ENCODE measurements at regions not wholly inside any gene's neighbourhood (a gene's known extent, or its start where the extent isn't known, plus 50 kb on each side); places are given as distances from the start of the nearest gene placed in this dataset.

GRCh38 chr6:12224251-12224650 lies 65.9 kb upstream of the EDN1 start:
- no peaks in the 10 kb centered on the region for H4K20me1 ChIP-seq (ENCODE audit: control insufficient read depth, extremely low read depth, insufficient read depth, low read length)
- H3K9me3 ChIP-seq (ENCODE audit: control insufficient read depth, insufficient read depth, low read depth, low read length), result no peaks in the 10 kb centered on the region

GRCh38 chr6:12228447-12229146 lies 61.6 kb upstream of the EDN1 start:
- no peak overlapping the region for H3K27ac ChIP-seq (ENCODE audit: insufficient read depth, low read length)
- no peak overlapping the region for H3K4me3 ChIP-seq (replicated peaks in 1 of 4; ENCODE audit: control extremely low read depth in 1 of 4, insufficient read depth in 1 of 4, low read depth in 3 of 4, low read length in 4 of 4)
- no peak overlapping the region for H2AFZ ChIP-seq (ENCODE audit: low read length)
- no peaks in the 10 kb centered on the region for H3K27me3 ChIP-seq (ENCODE audit: control insufficient read depth, insufficient read depth, low read length)
- TF ChIP-seq CTCF (conservative IDR thresholded peaks at IDR 0.05 in 1 of 2, IDR thresholded peaks at IDR 0.05 in 1 of 2; ENCODE audit: low read depth in 1 of 2, low read length in 2 of 2), result no peak
- TF ChIP-seq EZH2 (IDR thresholded peaks at IDR 0.05; ENCODE audit: low read length, missing control alignments), result no peak
- no peaks in the 10 kb centered on the region for H3K36me3 ChIP-seq (ENCODE audit: control insufficient read depth, insufficient read depth, low read length)
- H3K79me2 ChIP-seq (ENCODE audit: control insufficient read depth, insufficient read depth, low read length), result no peaks in the 10 kb centered on the region
- H3K9me3 ChIP-seq (ENCODE audit: control insufficient read depth, insufficient read depth, low read depth, low read length), result no peaks in the 10 kb centered on the region
- H3K9ac ChIP-seq (ENCODE audit: insufficient read depth, low read length), result no peak overlapping the region
- no peaks in the 10 kb centered on the region for H4K20me1 ChIP-seq (ENCODE audit: control insufficient read depth, extremely low read depth, insufficient read depth, low read length)
- no peak overlapping the region for H3K4me2 ChIP-seq (ENCODE audit: extremely low read depth, insufficient read depth, low read length)
- no peak for DNase-seq (ENCODE audit: low read depth in 2 of 2)
- H3K4me1 ChIP-seq (ENCODE audit: control insufficient read depth, extremely low read depth, insufficient read depth, low read length), result peaks cover 2% of the 10 kb centered on the region

More at GRCh38 chr6:12224251-12224650, 65.9 kb upstream of the EDN1 start:
- no peaks in the 10 kb centered on the region for H3K79me2 ChIP-seq (ENCODE audit: control insufficient read depth, insufficient read depth, low read length)
- H3K9ac ChIP-seq (ENCODE audit: insufficient read depth, low read length), result no peak overlapping the region
- H3K4me1 ChIP-seq (ENCODE audit: control insufficient read depth, extremely low read depth, insufficient read depth, low read length), result no peaks in the 10 kb centered on the region
- H3K4me2 ChIP-seq (ENCODE audit: extremely low read depth, insufficient read depth, low read length), result no peak overlapping the region
- no peak overlapping the region for H3K4me3 ChIP-seq (replicated peaks in 1 of 4; ENCODE audit: control extremely low read depth in 1 of 4, insufficient read depth in 1 of 4, low read depth in 3 of 4, low read length in 4 of 4)
- no peak overlapping the region for H3K27ac ChIP-seq (ENCODE audit: insufficient read depth, low read length)
- no peak overlapping the region for H2AFZ ChIP-seq (ENCODE audit: low read length)
- no peak for TF ChIP-seq EZH2 (IDR thresholded peaks at IDR 0.05; ENCODE audit: low read length, missing control alignments)
- TF ChIP-seq CTCF (conservative IDR thresholded peaks at IDR 0.05 in 1 of 2, IDR thresholded peaks at IDR 0.05 in 1 of 2; ENCODE audit: low read depth in 1 of 2, low read length in 2 of 2), result no peak
- H3K36me3 ChIP-seq (ENCODE audit: control insufficient read depth, insufficient read depth, low read length), result no peaks in the 10 kb centered on the region
- no peak for DNase-seq (ENCODE audit: low read depth in 2 of 2)
- H3K27me3 ChIP-seq (ENCODE audit: control insufficient read depth, insufficient read depth, low read length), result no peaks in the 10 kb centered on the region

GRCh38 chr6:12229332-12229731 lies 60.8 kb upstream of the EDN1 start:
- H3K27ac ChIP-seq (ENCODE audit: insufficient read depth, low read length), result no peak overlapping the region
- no peak overlapping the region for H3K4me3 ChIP-seq (replicated peaks in 1 of 4; ENCODE audit: control extremely low read depth in 1 of 4, insufficient read depth in 1 of 4, low read depth in 3 of 4, low read length in 4 of 4)
- no peak for DNase-seq (ENCODE audit: low read depth in 2 of 2)
- no peak overlapping the region for H3K4me2 ChIP-seq (ENCODE audit: extremely low read depth, insufficient read depth, low read length)
- no peaks in the 10 kb centered on the region for H3K79me2 ChIP-seq (ENCODE audit: control insufficient read depth, insufficient read depth, low read length)
- TF ChIP-seq CTCF (conservative IDR thresholded peaks at IDR 0.05 in 1 of 2, IDR thresholded peaks at IDR 0.05 in 1 of 2; ENCODE audit: low read depth in 1 of 2, low read length in 2 of 2), result no peak
- TF ChIP-seq EZH2 (IDR thresholded peaks at IDR 0.05; ENCODE audit: low read length, missing control alignments), result no peak
- H2AFZ ChIP-seq (ENCODE audit: low read length), result no peak overlapping the region
- H3K27me3 ChIP-seq (ENCODE audit: control insufficient read depth, insufficient read depth, low read length), result no peaks in the 10 kb centered on the region
- peaks cover 6% of the 10 kb centered on the region for H3K4me1 ChIP-seq (ENCODE audit: control insufficient read depth, extremely low read depth, insufficient read depth, low read length)
- H3K9me3 ChIP-seq (ENCODE audit: control insufficient read depth, insufficient read depth, low read depth, low read length), result no peaks in the 10 kb centered on the region
- H3K9ac ChIP-seq (ENCODE audit: insufficient read depth, low read length), result no peak overlapping the region
- no peaks in the 10 kb centered on the region for H4K20me1 ChIP-seq (ENCODE audit: control insufficient read depth, extremely low read depth, insufficient read depth, low read length)
- no peaks in the 10 kb centered on the region for H3K36me3 ChIP-seq (ENCODE audit: control insufficient read depth, insufficient read depth, low read length)
